ENCODE measurements at regions not wholly inside any gene's neighbourhood (a gene's known extent, or its start where the extent isn't known, plus 50 kb on each side); places are given as distances from the start of the nearest gene placed in this dataset.

DNA sequence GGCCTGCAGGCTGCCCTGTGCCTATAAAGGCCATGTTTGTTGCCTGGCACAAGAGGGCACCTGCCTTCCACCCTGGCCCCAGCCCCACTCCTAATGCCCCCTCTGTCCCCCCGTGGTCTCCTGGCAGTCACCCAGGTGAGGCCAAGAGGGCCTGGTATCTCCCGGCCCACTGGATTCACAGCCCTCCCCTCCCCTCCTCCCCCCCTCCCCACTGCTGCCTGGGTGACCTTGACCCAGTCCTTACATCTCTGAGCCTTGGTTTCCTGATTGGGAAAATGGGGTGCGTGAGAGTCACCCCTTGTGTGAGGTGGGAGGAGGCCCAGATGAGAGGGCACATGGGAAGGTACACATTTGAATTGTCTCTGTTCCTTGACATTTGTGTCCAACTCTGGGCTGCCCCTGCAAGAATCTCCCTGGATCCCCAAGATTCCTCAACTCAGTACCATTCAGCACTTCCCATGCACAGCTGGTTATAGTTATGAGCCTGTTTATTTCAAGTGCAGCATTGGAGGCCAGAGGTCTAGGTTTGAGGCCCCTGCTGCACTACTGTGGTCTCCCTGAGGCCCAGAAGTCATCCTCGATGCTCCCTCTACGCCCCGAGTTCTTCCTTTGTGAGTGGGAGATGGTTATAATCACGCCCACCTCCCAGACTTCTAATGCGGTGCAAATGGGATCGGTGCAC, 58.9 kb downstream of the TMEM270 start:
- TF ChIP-seq, protein P1, sequence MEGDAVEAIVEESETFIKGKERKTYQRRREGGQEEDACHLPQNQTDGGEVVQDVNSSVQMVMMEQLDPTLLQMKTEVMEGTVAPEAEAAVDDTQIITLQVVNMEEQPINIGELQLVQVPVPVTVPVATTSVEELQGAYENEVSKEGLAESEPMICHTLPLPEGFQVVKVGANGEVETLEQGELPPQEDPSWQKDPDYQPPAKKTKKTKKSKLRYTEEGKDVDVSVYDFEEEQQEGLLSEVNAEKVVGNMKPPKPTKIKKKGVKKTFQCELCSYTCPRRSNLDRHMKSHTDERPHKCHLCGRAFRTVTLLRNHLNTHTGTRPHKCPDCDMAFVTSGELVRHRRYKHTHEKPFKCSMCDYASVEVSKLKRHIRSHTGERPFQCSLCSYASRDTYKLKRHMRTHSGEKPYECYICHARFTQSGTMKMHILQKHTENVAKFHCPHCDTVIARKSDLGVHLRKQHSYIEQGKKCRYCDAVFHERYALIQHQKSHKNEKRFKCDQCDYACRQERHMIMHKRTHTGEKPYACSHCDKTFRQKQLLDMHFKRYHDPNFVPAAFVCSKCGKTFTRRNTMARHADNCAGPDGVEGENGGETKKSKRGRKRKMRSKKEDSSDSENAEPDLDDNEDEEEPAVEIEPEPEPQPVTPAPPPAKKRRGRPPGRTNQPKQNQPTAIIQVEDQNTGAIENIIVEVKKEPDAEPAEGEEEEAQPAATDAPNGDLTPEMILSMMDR (IDR thresholded peaks at IDR 0.05), result no peak
- no peak for TF ChIP-seq POLR2A (IDR thresholded peaks at IDR 0.05)
